ENCODE measurements at regions not wholly inside any gene's neighbourhood (a gene's known extent, or its start where the extent isn't known, plus 50 kb on each side); places are given as distances from the start of the nearest gene placed in this dataset.
A peak's percentile ranks its signal among the peaks of the same experiment; 100 is the strongest.

- DNase-seq (ENCODE audit: low spot score), result no peak
Observed at GRCh38 chr3:88209356-88209755, 59.6 kb downstream of the C3orf38 start.

DNA sequence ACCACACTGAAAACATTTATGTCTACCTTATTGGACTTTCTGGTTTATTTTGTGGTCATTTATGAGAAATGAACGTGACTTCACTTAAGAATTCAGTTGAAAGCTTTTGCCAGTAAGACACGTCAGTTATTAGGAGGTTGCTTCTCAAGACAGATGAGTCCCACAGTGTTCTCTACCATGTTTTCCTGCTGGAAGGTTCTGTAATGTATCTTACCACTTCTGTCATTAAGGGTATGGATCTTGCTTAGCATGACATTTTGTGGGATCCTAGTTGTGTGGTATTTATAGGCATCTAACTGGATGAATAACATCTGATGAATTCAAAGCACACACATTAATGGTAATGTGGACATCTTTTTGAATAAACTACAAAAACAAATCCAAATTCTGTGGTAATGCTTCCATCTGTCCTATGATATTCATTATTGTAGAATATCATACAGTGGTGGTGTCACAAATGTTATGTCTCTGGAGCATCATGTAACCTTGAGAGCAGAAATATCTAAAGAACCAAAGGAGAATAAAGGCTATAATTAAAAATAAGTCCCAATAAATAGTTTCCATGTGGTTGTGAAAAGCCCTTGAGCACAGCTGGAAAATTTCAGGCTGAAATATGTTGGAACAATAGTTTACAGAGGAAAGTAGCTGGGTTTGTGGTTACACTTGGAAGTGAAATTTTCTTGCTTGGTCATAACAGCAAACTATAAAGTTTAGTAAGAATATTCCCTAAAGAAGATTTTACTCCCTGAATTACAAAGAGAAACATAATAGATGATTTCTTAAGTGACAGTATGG is 61.5 kb downstream of the C3orf38 start:
- DNase-seq (ENCODE audit: low spot score), result no peak

- peak; percentile 3 for DNase-seq (ENCODE audit: low spot score)
Observed at GRCh38 chr3:88219138-88219792, 69.5 kb downstream of the C3orf38 start.

DNA sequence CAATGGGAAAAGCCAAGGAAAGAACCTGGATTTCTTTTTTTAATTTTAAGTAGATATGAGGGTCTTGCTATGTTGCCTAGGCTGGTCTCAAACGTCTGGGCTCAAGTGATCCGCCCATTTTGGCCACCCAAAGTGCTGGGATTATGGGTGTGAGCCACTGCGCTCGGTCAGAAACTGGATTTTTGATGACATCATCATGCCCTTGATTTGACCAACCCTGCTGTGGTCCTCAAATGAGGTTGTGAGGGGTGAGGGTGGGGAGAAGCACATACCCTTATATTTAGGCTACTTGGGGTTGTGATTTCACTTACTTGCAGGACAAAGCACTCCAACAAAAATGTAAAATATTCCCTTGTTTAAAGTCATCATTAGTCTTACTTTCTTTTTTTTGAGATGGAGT is 70.4 kb downstream of the C3orf38 start:
- no peak for DNase-seq (ENCODE audit: low spot score)

- no peak for DNase-seq (ENCODE audit: low spot score)
Observed at GRCh38 chr3:88221726-88222125, 72.0 kb downstream of the C3orf38 start.

DNA sequence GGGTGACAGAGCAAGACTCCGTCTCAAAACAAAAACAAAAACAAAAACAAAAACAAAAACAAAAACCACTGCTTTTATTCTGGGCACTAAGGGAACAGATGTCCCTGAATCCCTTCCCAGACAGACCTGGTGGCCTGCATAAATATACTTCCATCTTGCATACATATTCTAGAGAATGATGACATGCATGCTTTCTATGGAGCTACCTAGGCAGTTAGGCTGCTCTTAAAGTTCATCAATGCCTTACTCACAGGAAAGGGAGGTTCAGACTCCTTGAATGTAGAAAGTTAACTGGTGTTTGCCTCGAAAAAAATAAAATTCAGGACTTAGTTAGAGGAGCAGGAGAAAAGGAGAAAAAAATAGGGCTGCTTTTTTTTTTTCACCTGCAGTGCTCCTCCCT is 72.6 kb downstream of the C3orf38 start:
- DNase-seq (ENCODE audit: low spot score), result no peak

GRCh38 chr3:88225326-88226008 is 75.7 kb downstream of the C3orf38 start:
- DNase-seq (ENCODE audit: low spot score), result no peak

- no peak for DNase-seq (ENCODE audit: low spot score)
Observed at GRCh38 chr3:88226910-88227309, 77.2 kb downstream of the C3orf38 start.

- DNase-seq (ENCODE audit: low spot score), result no peak
Observed at GRCh38 chr3:88230638-88231037, 80.9 kb downstream of the C3orf38 start.

GRCh38 chr3:88231207-88231606 is 81.4 kb downstream of the C3orf38 start:
- no peak for DNase-seq (ENCODE audit: low spot score)

DNA sequence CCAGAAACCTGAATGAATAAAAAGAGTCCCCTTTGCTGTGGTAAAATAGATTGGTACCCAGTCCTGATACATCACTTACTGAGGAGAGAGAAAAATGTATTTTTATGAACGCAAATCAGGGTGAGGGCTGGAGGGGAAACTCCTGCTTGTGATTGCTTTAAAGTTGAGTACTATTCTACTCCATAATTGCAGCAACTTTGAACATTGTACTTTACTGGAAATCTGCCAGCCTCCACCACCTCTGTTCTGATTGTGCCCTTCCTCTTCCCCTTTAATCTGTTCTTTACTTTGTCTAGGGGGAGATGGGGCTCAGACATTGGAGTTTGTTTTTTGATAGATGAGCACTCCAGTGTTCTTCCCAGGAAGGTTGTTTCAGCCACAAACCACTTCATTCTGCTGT is 81.9 kb downstream of the C3orf38 start:
- DNase-seq (ENCODE audit: low spot score), result no peak

DNA sequence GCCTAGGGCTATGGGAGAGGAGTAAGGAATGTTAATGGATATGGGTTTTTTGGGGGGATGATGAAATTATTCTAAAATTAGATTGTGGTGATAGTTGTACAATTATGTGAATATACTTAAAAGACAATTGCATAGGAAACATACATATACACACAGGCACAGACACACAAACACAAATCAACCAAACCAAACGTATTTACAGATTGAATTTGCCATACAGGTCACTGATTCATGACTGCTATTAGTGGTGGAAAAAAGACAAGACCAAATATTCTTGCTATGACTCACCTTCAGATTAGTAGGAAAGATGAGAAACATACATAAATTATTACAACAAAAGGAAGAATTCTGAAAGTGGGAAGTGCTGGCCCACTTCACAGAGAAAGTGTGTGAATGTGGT is 85.3 kb downstream of the C3orf38 start:
- DNase-seq (ENCODE audit: low spot score), result no peak

- DNase-seq (ENCODE audit: low spot score), result no peak
Observed at GRCh38 chr3:88239870-88240269, 90.1 kb downstream of the C3orf38 start.

DNA sequence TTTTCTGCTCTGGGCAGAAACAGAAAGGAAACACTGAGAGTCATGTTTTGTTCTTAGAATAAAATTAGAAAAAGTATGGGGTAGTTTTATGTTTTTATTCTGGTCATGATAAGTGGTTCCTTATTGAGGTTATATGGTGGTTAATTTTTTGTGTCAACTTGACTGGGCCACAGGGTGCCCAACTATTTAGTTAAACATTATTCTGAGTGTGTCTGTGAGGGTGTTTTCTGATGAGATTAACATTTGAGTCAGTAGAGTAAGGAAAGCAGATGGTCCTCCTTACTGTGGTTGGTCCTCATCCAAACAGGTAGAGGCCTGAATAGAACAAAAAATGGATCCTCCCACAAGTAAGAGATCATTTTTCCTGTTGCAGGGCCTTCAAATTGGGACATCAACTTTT is 98.9 kb downstream of the C3orf38 start:
- no peak for DNase-seq (ENCODE audit: low spot score)

DNA sequence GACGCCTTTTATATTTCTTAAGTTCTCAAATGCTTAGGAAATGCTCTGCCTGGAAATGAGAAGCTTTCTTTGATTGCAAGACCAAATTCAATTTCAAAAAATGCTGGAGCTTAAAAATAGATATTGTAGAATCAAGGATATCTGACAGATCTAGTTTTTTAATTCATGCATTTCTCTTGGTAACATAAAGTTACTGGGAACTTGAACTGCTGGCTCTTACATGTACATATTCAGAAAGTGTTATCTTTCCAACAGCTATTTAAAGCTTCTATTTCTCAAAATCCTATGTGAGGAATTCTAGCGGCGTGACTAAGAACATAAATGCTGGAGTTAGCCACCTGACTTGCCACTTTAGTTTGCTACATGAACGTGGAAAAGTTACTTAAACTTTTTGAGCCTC is 109.3 kb downstream of the C3orf38 start:
- DNase-seq (ENCODE audit: low spot score), result no peak

DNA sequence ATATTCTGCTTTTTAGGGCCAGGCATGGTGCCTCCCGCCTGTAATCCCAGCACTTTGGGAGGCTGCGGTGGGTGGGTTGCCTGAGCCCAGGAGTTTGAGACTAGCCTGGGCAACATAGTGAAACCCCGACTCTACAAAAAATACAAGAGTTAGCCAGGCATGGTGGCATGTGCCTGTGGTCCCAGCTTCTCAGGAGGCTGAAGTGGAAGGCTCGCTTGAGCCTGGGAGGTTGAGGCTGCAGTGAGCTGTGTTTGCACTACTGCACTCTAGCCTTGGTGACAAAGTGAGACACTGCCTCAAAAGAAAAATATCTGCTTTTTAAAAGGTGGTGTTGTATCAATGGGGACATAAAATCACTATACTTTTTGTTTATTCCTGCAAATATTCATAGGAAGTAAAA is 112.8 kb downstream of the C3orf38 start:
- no peak for DNase-seq (ENCODE audit: low spot score)

GRCh38 chr3:88263417-88264100 is 113.8 kb downstream of the C3orf38 start:
- no peak for DNase-seq (ENCODE audit: low spot score)

DNA sequence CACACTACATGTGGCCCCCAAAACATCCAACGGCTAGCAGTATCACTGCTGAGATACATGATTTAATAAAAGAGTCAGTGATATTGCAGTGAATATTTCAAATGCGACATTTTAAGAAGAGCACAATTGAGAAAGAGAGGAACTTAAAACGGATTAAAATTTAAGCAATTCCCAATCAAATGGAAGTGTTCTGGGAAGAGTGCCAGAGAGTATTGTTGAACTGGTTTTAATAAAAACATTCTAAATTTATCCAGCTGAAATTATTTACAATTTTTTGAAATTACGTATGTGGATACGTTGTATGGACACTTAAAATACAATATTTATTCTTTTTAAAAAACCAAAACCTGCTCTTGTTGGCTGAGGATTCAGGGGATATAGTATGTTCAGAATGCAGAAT is 117.7 kb downstream of the C3orf38 start:
- no peak for DNase-seq (ENCODE audit: low spot score)

- DNase-seq (ENCODE audit: low spot score), result no peak
Observed at GRCh38 chr3:88267847-88268246, 118.1 kb downstream of the C3orf38 start.

DNA sequence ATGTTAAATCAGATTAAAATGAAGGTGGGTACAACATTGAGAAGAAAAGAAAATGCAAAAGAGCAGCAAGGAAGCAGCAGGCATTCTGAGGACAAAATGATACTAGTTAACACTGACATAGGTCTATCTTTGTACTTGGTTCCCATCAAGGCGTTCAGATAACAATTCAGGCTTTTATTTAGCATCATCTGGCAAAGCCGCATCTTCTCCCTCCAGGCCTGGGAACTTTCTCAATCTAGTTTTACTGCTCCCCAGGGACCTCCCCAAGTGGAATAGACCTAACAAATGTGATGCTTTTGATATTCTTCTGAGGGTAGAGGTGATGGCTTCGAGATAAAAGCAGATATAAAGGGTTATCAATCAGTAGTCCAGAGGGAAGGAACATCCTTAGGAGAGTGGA is 130.6 kb downstream of the C3orf38 start:
- DNase-seq (ENCODE audit: low spot score), result no peak

DNA sequence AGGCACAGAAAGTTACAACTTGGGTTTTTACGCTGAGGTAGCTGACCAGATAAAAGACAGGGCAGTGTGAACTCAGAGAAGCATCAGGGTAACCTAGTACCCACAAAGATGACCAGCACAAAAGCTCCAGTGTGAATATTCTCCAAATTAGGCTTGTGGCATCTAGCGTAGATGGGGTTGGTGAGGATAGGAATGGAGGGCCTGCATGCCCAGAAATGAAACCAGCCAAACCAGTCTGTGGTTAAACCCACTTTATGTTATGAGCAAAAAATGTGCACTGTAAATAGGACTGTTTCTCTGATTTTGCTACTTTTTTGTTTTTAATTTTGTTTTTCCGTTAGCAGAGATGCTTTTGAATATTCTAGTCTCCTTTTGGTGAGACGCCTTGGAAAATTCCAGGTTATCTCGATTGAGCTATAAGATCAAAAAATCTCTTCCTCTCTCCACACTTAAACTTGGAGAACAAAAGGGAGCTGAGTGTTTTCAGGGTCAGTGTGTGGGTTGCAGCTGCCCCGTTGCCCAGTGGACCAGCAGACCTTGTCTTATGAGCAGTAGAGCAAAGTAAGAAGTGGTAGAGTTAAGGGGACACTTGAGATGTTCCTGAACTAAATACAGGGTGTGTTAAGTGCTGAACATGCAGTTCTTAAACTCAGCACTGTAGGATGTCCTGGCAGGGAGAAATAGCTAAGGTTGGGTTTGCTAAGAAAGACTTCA is 132.9 kb downstream of the C3orf38 start:
- DNase-seq (ENCODE audit: low spot score), result no peak

GRCh38 chr3:88283242-88283592 is 133.5 kb downstream of the C3orf38 start:
- DNase-seq (ENCODE audit: low spot score), result no peak

Measured in CD4-positive, alpha-beta T cell treated with Interleukin-15 for 4 hours (primary cell).